ENCODE measurements at regions not wholly inside any gene's neighbourhood (a gene's known extent, or its start where the extent isn't known, plus 50 kb on each side); places are given as distances from the start of the nearest gene placed in this dataset.

GRCh38 chr10:117936566-117936965 is 110.2 kb downstream of the RAB11FIP2 start:
- FAIRE-seq = no peak

- no peak for FAIRE-seq
Measured at GRCh38 chr10:117936976-117937375, 109.8 kb downstream of the RAB11FIP2 start.

GRCh38 chr10:117938104-117938503 is 108.6 kb downstream of the RAB11FIP2 start:
- no peak for FAIRE-seq

GRCh38 chr10:117942226-117942625 is 104.5 kb downstream of the RAB11FIP2 start:
- FAIRE-seq = no peak

- FAIRE-seq = no peak
Measured at GRCh38 chr10:117944676-117945447, 101.9 kb downstream of the RAB11FIP2 start.

- no peak for FAIRE-seq
Measured at GRCh38 chr10:117945651-117946050, 101.1 kb downstream of the RAB11FIP2 start.

- no peak for FAIRE-seq
Measured at GRCh38 chr10:117946525-117947070, 100.1 kb downstream of the RAB11FIP2 start.

- no peak for FAIRE-seq
Measured at GRCh38 chr10:117948493-117948892, 98.2 kb downstream of the RAB11FIP2 start.

GRCh38 chr10:117950408-117950807 is 96.3 kb downstream of the RAB11FIP2 start:
- no peak for FAIRE-seq
